ENCODE measurements at regions not wholly inside any gene's neighbourhood (a gene's known extent, or its start where the extent isn't known, plus 50 kb on each side); places are given as distances from the start of the nearest gene placed in this dataset.

GRCh38 chr11:45751430-45751829 is 53.5 kb upstream of the SLC35C1 start:
- TF ChIP-seq CTCF (IDR thresholded peaks at IDR 0.05; ENCODE audit: low read depth, low read length, missing input control) (no peak), RAD21 (IDR thresholded peaks at IDR 0.05) (no peak), TAF1 (conservative IDR thresholded peaks at IDR 0.05) (no peak), ATF3 (IDR thresholded peaks at IDR 0.05) (no peak), JUND (IDR thresholded peaks at IDR 0.05) (no peak), MAX (IDR thresholded peaks at IDR 0.05) (no peak)
